ENCODE measurements at regions not wholly inside any gene's neighbourhood (a gene's known extent, or its start where the extent isn't known, plus 50 kb on each side); places are given as distances from the start of the nearest gene placed in this dataset.
"Not testable (repeated sequence)": the region's sequence is repeated elsewhere in the genome, so short reads cannot be mapped to it uniquely, and the experiment has no call there.

DNA sequence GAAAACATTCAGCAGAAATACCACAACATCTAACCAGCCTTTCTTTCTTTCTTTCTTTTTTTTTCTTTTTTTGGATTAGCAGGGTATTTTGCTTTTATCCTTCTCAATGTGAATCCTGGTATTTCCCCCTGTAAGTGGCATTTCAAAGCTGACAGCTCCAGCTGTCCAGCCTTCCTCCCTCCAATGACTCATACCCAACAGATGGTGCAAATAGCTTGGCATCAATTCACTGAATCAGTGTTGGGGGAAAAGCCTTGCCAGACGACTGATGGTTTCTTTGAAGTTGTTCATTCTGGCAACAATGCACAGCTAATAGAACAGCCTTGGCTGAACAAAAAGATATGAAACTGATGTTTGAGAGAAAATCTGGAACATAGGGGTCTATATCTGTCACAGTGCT, 316.8 kb upstream of the STEAP1 start:
- H3K27me3 ChIP-seq = no peaks in the 10 kb centered on the region
- H3K9me3 ChIP-seq = no peaks in the 10 kb centered on the region; the same call in 1 of the 2 replicates
- no peaks in the 10 kb centered on the region for H3K4me1 ChIP-seq
- no peak for DNase-seq
- TF ChIP-seq, protein P1, sequence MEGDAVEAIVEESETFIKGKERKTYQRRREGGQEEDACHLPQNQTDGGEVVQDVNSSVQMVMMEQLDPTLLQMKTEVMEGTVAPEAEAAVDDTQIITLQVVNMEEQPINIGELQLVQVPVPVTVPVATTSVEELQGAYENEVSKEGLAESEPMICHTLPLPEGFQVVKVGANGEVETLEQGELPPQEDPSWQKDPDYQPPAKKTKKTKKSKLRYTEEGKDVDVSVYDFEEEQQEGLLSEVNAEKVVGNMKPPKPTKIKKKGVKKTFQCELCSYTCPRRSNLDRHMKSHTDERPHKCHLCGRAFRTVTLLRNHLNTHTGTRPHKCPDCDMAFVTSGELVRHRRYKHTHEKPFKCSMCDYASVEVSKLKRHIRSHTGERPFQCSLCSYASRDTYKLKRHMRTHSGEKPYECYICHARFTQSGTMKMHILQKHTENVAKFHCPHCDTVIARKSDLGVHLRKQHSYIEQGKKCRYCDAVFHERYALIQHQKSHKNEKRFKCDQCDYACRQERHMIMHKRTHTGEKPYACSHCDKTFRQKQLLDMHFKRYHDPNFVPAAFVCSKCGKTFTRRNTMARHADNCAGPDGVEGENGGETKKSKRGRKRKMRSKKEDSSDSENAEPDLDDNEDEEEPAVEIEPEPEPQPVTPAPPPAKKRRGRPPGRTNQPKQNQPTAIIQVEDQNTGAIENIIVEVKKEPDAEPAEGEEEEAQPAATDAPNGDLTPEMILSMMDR (IDR thresholded peaks at IDR 0.05; ENCODE audit: low read depth, low read length) = no peak
- no peak overlapping the region for H3K4me3 ChIP-seq (ENCODE audit: low read depth, low read length)
- H3K36me3 ChIP-seq = no peaks in the 10 kb centered on the region

- H3K27me3 ChIP-seq = no peaks in the 10 kb centered on the region
- DNase-seq = no peak
- H3K36me3 ChIP-seq = no peaks in the 10 kb centered on the region
- H3K4me3 ChIP-seq (ENCODE audit: low read depth, low read length) = no peak overlapping the region
- no peaks in the 10 kb centered on the region; the same call in none of the 2 replicates for H3K9me3 ChIP-seq
- no peaks in the 10 kb centered on the region for H3K4me1 ChIP-seq
- TF ChIP-seq, protein P1 (IDR thresholded peaks at IDR 0.05; ENCODE audit: low read depth, low read length) = no peak
Observed at GRCh38 chr7:89839329-89839728, 314.9 kb upstream of the STEAP1 start.

GRCh38 chr7:89845952-89846351, 308.3 kb upstream of the STEAP1 start:
- no peaks in the 10 kb centered on the region for H3K36me3 ChIP-seq
- DNase-seq = no peak
- H3K27me3 ChIP-seq = no peaks in the 10 kb centered on the region
- H3K9me3 ChIP-seq = no peaks in the 10 kb centered on the region; the same call in none of the 2 replicates
- no peak overlapping the region for H3K4me3 ChIP-seq (ENCODE audit: low read depth, low read length)
- TF ChIP-seq, protein P1 (IDR thresholded peaks at IDR 0.05; ENCODE audit: low read depth, low read length) = no peak
- no peaks in the 10 kb centered on the region for H3K4me1 ChIP-seq

DNA sequence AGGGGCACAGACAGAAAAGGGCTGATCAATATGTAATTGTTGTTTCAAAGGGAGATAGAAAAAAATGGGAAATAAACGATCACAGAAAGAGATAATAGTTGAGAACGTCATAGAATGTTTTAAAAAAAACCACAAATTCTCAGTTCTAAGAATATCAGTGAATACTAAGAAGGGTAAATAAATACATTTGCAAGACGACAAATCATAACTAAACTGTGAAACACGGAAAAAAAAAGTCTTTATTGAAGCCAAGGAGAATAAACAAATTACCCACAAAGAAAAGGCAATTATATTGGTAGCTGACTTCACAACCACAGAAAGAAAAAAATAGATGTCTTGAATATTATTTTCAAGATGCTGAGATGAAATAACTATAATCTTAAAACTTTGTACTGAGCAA, 305.2 kb upstream of the STEAP1 start:
- Histone ChIP-seq H3K9me3 (no peaks in the 10 kb centered on the region), H3K4me1 (no peaks in the 10 kb centered on the region), H3K27me3 (no peaks in the 10 kb centered on the region), H3K4me3 (ENCODE audit: low read depth, low read length) (no peak overlapping the region), H3K36me3 (no peaks in the 10 kb centered on the region)
- TF ChIP-seq, protein P1 (IDR thresholded peaks at IDR 0.05; ENCODE audit: low read depth, low read length) = no peak
- DNase-seq = no peak

- H3K27me3 ChIP-seq; H3K36me3 ChIP-seq; H3K4me1 ChIP-seq; H3K4me3 ChIP-seq (ENCODE audit: low read depth, low read length); H3K9me3 ChIP-seq; DNase-seq: not testable (repeated sequence)
Observed at GRCh38 chr7:89857053-89857452, 297.2 kb upstream of the STEAP1 start.

DNA sequence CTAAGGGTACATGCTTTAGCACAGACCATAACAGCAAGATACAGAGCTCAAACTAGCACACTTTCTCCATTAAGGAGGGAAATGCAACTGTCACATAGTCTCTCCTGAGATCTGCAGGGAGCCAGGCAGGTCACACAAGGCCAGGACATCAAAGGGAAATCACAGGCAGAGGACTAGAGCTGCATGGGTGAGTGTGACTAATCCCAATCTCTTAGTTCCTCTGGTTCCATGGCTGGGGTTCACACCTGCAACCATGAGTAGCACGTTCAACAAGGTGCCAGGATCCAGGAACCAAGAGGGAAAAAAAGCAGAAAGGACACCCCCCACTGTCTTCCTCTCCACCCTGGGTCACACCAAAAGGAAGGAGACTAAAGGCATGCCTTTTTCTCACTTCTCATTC, 296.5 kb upstream of the STEAP1 start:
- no peaks in the 10 kb centered on the region for H3K9me3 ChIP-seq
- DNase-seq = no peak
- TF ChIP-seq, protein P1 (IDR thresholded peaks at IDR 0.05; ENCODE audit: low read depth, low read length) = no peak
- no peaks in the 10 kb centered on the region for H3K4me1 ChIP-seq
- no peaks in the 10 kb centered on the region for H3K36me3 ChIP-seq
- no peaks in the 10 kb centered on the region for H3K27me3 ChIP-seq
- H3K4me3 ChIP-seq (ENCODE audit: low read depth, low read length) = no peak overlapping the region

DNA sequence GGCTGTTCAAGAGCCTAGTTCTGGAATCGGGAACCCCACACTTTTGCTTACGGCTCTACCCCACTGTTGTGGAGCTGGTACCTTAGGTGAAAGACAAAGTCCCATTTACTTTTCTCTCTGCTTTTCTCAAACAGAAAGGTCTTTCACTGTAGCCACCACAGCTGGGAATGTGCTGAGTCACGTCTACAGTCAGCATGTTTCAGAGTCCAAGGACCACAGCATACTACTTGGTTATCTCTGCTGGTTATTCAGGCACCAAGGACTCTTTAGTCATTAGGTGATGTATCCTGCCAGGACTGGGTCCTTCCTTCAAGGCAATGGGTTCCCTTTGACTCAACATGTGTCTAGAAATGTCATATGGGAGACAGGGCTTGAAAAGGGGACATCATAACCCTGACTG, 266.8 kb upstream of the STEAP1 start:
- no peak for DNase-seq
- TF ChIP-seq, protein P1 (IDR thresholded peaks at IDR 0.05; ENCODE audit: low read depth, low read length) = no peak

More for the DNA sequence above, 266.8 kb upstream of the STEAP1 start:
- no peaks in the 10 kb centered on the region for H3K4me1 ChIP-seq
- H3K27me3 ChIP-seq = no peaks in the 10 kb centered on the region
- H3K36me3 ChIP-seq = no peaks in the 10 kb centered on the region
- H3K4me3 ChIP-seq (ENCODE audit: low read depth, low read length) = no peak overlapping the region
- H3K9me3 ChIP-seq = peaks cover 2% of the 10 kb centered on the region; the same call in 1 of the 2 replicates

Measured in BE2C (cell line).